DOHH2 (cell line): ENCODE measurements at regions not wholly inside any gene's neighbourhood (a gene's known extent, or its start where the extent isn't known, plus 50 kb on each side); places are given as distances from the start of the nearest gene placed in this dataset.
A peak's percentile ranks its signal among the peaks of the same experiment; 100 is the strongest.

Source experiments
- H3F3A ChIP-seq: fragments of 200-600 bp; sonication (generic), shearing (Covaris generic); 2 replicates; pipeline ENCODE4 v1.6.0; 2016; ENCODE audit warnings: antibody characterized with exemption, mild to moderate bottlenecking; ENCODE audit not compliant: control insufficient read depth, insufficient read depth
- H3K27ac ChIP-seq: fragments of 200-600 bp; sonication (generic); 2 replicates; pipeline ENCODE4 v1.5.1; 2014; ENCODE audit warnings: low read depth, mild to moderate bottlenecking, low read length, moderate library complexity
- H3K27me3 ChIP-seq: fragments of 200-600 bp; sonication (generic); 2 replicates; pipeline ENCODE4 v1.6.1; 2014; ENCODE audit warnings: mild to moderate bottlenecking, low read length, mixed read lengths; ENCODE audit not compliant: control insufficient read depth
- H3K36me3 ChIP-seq: fragments of 200-600 bp; sonication (generic); 2 replicates; pipeline ENCODE4 v1.6.1; 2014; ENCODE audit warnings: mild to moderate bottlenecking, low read length, moderate library complexity, mixed read lengths; ENCODE audit not compliant: control insufficient read depth
- H3K4me1 ChIP-seq: fragments of 200-600 bp; sonication (generic); 2 replicates; pipeline ENCODE4 v1.6.1; 2014; ENCODE audit warnings: mild to moderate bottlenecking, low read length, mixed read lengths; ENCODE audit not compliant: control insufficient read depth
- H3K4me2 ChIP-seq: fragments of 200-600 bp; sonication (generic); 2 replicates; pipeline ENCODE4 v1.6.0; 2014; ENCODE audit warnings: mild to moderate bottlenecking, low read length, moderate library complexity
- H3K4me3 ChIP-seq: fragments of 200-600 bp; sonication (generic); 2 replicates; pipeline ENCODE4 v1.5.1; 2014; ENCODE audit warnings: mild to moderate bottlenecking, low read length, mixed read lengths
- H3K79me2 ChIP-seq: fragments of 200-600 bp; sonication (generic); 2 replicates; pipeline ENCODE4 v1.6.1; 2014; ENCODE audit warnings: mild to moderate bottlenecking, low read length, mixed read lengths; ENCODE audit not compliant: control insufficient read depth
- H3K9me2 ChIP-seq: fragments of 200-600 bp; sonication (generic); replicated peaks from 2 replicates; pipeline ENCODE4 v1.6.1; 2014; ENCODE audit warnings: mild to moderate bottlenecking, low read length, mixed read lengths; ENCODE audit not compliant: control insufficient read depth
- H3K9me3 ChIP-seq: fragments of 200-600 bp; sonication (generic); 2 replicates; pipeline ENCODE4 v1.6.1; 2014; ENCODE audit warnings: antibody characterized with exemption, low read length, mixed read lengths; ENCODE audit not compliant: control insufficient read depth, insufficient read depth
- H4K20me1 ChIP-seq: fragments of 200-600 bp; sonication (generic); 2 replicates; pipeline ENCODE4 v1.6.0; 2014; ENCODE audit warnings: low read depth, mild to moderate bottlenecking, antibody characterized with exemption, low read length, moderate library complexity; ENCODE audit not compliant: control insufficient read depth, insufficient read depth
- EZH2phosphoT487 ChIP-seq: fragments of 200-600 bp; sonication (generic); IDR thresholded peaks from 2 replicates; pipeline ENCODE4 v1.6.1; 2017; ENCODE audit warnings: borderline replicate concordance, mild to moderate bottlenecking, antibody characterized with exemption, low read length, moderate library complexity, mixed read lengths
- TF ChIP-seq, protein P1 (sequence below): fragments of 200-600 bp; sonication (generic); IDR thresholded peaks from one replicate; pipeline ENCODE4 v1.5.1; 2014; ENCODE audit warnings: antibody characterized with exemption, mild to moderate bottlenecking, low read depth, low read length; ENCODE audit not compliant: poor library complexity, severe bottlenecking

- no peaks in the 10 kb centered on the region for H3F3A ChIP-seq
- TF ChIP-seq EZH2phosphoT487 = no peak
- TF ChIP-seq, protein P1, sequence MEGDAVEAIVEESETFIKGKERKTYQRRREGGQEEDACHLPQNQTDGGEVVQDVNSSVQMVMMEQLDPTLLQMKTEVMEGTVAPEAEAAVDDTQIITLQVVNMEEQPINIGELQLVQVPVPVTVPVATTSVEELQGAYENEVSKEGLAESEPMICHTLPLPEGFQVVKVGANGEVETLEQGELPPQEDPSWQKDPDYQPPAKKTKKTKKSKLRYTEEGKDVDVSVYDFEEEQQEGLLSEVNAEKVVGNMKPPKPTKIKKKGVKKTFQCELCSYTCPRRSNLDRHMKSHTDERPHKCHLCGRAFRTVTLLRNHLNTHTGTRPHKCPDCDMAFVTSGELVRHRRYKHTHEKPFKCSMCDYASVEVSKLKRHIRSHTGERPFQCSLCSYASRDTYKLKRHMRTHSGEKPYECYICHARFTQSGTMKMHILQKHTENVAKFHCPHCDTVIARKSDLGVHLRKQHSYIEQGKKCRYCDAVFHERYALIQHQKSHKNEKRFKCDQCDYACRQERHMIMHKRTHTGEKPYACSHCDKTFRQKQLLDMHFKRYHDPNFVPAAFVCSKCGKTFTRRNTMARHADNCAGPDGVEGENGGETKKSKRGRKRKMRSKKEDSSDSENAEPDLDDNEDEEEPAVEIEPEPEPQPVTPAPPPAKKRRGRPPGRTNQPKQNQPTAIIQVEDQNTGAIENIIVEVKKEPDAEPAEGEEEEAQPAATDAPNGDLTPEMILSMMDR = no peak
- H3K4me3 ChIP-seq = no peak overlapping the region
- no peaks in the 10 kb centered on the region for H3K9me3 ChIP-seq
- H3K9me2 ChIP-seq = no peaks in the 10 kb centered on the region
- H4K20me1 ChIP-seq = no peaks in the 10 kb centered on the region
- no peak overlapping the region for H3K4me2 ChIP-seq
- H3K79me2 ChIP-seq = no peaks in the 10 kb centered on the region
- H3K4me1 ChIP-seq = peaks cover 8% of the 10 kb centered on the region
- no peaks in the 10 kb centered on the region for H3K36me3 ChIP-seq
- no peak overlapping the region for H3K27ac ChIP-seq
- no peaks in the 10 kb centered on the region for H3K27me3 ChIP-seq
These were observed 137.5 kb downstream of the FAM76B start for GRCh38 chr11:95652002-95652472.

- Histone ChIP-seq H3K4me3 (no peak overlapping the region), H3K9me2 (no peaks in the 10 kb centered on the region), H3K4me1 (peaks cover 8% of the 10 kb centered on the region), H3F3A (no peaks in the 10 kb centered on the region), H3K36me3 (no peaks in the 10 kb centered on the region), H3K4me2 (peak overlapping the region; percentile 2), H4K20me1 (no peaks in the 10 kb centered on the region), H3K27me3 (no peaks in the 10 kb centered on the region), H3K79me2 (no peaks in the 10 kb centered on the region), H3K9me3 (no peaks in the 10 kb centered on the region), H3K27ac (no peak overlapping the region)
- TF ChIP-seq, protein P1 = no peak
- TF ChIP-seq EZH2phosphoT487 = no peak
These were observed 139.3 kb downstream of the FAM76B start for GRCh38 chr11:95650276-95650675.

DNA sequence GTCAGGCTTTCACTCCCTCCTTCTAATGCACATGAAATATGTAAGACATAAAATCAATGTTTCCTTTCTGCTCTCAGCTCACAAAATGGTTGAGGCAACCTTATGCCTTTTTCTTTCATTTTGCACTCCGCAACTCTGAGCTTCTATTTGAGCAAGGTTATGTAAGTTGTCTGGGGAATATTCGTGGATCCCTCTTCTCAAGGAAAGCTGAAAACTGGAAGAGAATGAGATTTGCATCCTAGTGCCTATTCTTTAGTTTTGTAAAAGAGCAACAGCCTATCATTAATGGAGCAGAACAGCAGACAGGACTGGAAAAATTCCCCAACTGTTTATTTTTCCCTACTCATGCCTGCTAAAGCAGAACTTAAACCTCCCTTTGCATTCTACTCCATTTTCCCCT lies 141.7 kb downstream of the FAM76B start:
- H3K27ac ChIP-seq = no peak overlapping the region

More for the DNA sequence above, 141.7 kb downstream of the FAM76B start:
- no peaks in the 10 kb centered on the region for H3K79me2 ChIP-seq
- no peak overlapping the region for H3K4me3 ChIP-seq
- H3K4me2 ChIP-seq = no peak overlapping the region
- no peaks in the 10 kb centered on the region for H3K9me3 ChIP-seq
- no peaks in the 10 kb centered on the region for H4K20me1 ChIP-seq
- no peaks in the 10 kb centered on the region for H3K9me2 ChIP-seq
- H3K27me3 ChIP-seq = no peaks in the 10 kb centered on the region
- peaks cover 8% of the 10 kb centered on the region for H3K4me1 ChIP-seq
- TF ChIP-seq, protein P1 = no peak
- no peak for TF ChIP-seq EZH2phosphoT487
- H3K36me3 ChIP-seq = no peaks in the 10 kb centered on the region
- H3F3A ChIP-seq = no peaks in the 10 kb centered on the region
